GM13977 (cell line): ENCODE measurements at regions not wholly inside any gene's neighbourhood (a gene's known extent, or its start where the extent isn't known, plus 50 kb on each side); places are given as distances from the start of the nearest gene placed in this dataset.
"Not testable (repeated sequence)": the region's sequence is repeated elsewhere in the genome, so short reads cannot be mapped to it uniquely, and the experiment has no call there.

Source experiments
- DNase-seq: peaks from one replicate; pipeline ENCODE4 v3.0.0; 2012; ENCODE audit warnings: low spot score
- in situ Hi-C: fragments of 300-500 bp; cut with MboI; formaldehyde crosslinking; loops from one replicate; pipeline ENCODE4 v1.12.0; 2022; ENCODE audit warnings: low sequenced_read_pairs, low pct_unique_long_range_greater_than_20kb, mixed read lengths, inconsistent platforms; ENCODE audit not compliant: unreplicated experiment
- TF ChIP-seq, protein P1 (sequence below): IDR thresholded peaks from 2 replicates; pipeline ENCODE4 v1.5.1; 2012; ENCODE audit warnings: mild to moderate bottlenecking, control low read depth; ENCODE audit not compliant: insufficient read depth; ENCODE audit errors: extremely low read depth, missing control alignments

- in situ Hi-C loops = no loop called here
- TF ChIP-seq, protein P1, sequence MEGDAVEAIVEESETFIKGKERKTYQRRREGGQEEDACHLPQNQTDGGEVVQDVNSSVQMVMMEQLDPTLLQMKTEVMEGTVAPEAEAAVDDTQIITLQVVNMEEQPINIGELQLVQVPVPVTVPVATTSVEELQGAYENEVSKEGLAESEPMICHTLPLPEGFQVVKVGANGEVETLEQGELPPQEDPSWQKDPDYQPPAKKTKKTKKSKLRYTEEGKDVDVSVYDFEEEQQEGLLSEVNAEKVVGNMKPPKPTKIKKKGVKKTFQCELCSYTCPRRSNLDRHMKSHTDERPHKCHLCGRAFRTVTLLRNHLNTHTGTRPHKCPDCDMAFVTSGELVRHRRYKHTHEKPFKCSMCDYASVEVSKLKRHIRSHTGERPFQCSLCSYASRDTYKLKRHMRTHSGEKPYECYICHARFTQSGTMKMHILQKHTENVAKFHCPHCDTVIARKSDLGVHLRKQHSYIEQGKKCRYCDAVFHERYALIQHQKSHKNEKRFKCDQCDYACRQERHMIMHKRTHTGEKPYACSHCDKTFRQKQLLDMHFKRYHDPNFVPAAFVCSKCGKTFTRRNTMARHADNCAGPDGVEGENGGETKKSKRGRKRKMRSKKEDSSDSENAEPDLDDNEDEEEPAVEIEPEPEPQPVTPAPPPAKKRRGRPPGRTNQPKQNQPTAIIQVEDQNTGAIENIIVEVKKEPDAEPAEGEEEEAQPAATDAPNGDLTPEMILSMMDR = no peak
- no peak for DNase-seq
Observed at GRCh38 chr14:30058401-30058800, 130.8 kb upstream of the PRKD1 start.

DNA sequence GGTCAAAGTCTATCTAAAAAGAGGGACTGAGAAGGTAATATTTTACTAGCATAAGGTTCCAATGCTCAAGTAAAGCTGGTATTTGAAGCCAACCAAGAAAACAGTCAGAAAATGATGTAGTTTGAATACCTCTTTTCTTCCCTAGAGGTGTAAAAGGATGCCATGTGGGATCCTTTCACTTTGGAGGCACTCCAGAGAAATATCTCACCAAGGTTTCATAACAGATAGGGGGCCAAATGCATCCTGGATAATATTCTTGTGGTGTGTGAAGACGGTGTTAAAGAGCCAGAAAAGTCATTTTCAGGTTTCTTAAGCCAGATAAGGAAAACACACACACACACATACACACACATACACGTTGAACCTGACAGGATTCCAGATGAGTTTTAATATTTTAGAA lies 136.1 kb upstream of the PRKD1 start:
- no peak for DNase-seq
- TF ChIP-seq, protein P1 = no peak
- in situ Hi-C loops = no loop called here

DNA sequence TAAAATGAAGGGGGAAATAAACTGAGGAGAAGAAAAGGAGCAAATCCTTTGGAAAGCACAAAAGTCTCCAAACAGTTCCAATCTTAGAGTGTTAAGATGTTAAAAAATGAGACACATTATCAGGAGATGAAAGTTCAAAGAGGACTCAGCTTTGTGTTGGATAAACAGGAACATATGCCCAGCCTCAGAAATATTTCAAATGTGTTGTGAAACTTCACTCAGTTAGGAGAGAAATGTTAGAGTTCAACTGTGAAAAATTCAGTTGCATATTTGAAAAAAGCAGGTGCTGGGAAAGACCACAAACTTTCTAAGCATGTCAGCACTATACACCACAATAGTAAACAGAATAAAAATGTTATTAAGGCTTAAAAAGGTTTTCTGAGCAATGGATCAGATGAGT lies 136.8 kb upstream of the PRKD1 start:
- DNase-seq = no peak
- TF ChIP-seq, protein P1 = no peak
- in situ Hi-C loops = no loop called here

DNA sequence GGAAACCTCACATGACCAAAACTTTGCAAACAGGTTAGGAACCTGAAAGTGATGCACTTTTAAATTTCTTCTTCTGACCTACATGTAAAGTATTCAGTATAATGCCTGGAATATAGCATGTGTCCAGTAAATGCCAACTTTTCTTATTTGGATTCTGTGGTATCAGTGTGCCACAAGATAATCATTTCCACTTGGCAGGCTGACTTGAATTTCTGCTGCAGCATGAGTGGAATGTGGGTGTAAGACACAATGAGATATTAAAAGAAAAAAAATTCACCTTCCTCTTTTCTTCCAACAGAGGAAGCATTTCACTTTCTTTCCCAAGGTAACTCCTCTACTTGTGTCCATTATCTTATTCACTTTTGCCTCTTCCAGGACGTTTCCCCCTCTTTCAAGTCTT lies 141.9 kb upstream of the PRKD1 start:
- in situ Hi-C loops = no loop called here
- TF ChIP-seq, protein P1 = no peak
- no peak for DNase-seq

DNA sequence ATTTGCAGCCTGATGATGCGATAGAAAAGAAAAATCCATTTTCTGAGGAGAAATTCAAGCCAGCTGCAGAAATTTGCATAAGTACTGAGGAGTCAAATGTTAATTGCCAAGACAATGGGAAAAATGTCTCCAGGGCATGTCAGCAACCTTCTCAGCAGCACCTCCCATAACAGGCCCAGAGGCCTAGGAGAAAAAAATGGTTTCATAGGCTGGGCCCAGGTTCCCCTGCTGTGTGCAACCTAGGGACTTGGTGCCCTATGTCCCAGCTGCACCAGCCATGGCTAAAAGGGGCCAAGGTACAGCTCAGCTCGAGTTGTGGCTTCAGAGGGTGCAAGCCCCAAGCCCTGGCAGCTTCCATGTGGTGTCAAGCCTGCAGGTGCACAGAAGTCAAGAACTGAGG lies 144.8 kb upstream of the PRKD1 start:
- in situ Hi-C loops, DNase-seq: not testable (repeated sequence)

GRCh38 chr14:30077946-30078345 lies 150.3 kb upstream of the PRKD1 start:
- in situ Hi-C loops = no loop called here
- TF ChIP-seq, protein P1 = no peak
- DNase-seq = no peak

DNA sequence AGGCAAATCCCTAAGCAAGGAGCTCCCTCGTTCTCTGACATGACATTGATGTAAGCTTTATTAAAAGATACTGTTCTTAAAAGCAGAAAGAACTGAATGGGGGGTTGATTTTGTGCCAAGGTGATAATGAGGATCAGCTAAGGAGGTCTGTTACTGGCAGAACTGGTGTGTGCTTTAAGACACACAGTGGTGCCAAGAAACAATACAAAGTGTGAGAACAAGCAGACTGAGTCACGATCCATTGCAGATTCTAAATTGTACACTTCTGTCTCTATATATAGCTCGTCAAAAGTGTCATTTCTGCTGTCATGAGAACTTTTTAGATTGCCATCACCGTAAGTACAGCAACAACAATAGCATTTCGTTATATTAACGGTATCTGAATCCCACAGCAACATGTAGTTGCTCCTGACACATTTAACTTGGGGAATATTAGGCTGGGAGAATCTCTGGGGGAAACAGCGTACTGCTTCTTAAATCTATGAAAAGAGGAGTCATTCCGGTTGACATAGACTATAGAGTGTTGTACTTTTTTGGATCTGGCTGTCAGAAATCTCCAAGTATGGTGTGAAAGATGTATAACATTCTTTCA lies 151.3 kb upstream of the PRKD1 start:
- in situ Hi-C loops = no loop called here
- TF ChIP-seq, protein P1 = no peak
- no peak for DNase-seq
